Osteoblast (primary cell): ENCODE measurements at regions not wholly inside any gene's neighbourhood (a gene's known extent, or its start where the extent isn't known, plus 50 kb on each side); places are given as distances from the start of the nearest gene placed in this dataset.

ENCODE experiments used
- DNase-seq: peaks from one replicate; pipeline ENCODE4 v3.0.0; 2011; ENCODE audit warnings: low spot score, mixed read lengths; ENCODE audit not compliant: insufficient read length; ENCODE audit errors: missing footprints
- H2AFZ ChIP-seq: 2 replicates; pipeline ENCODE4 v1.6.0; 2011; ENCODE audit warnings: mild to moderate bottlenecking, low read length
- H3K27ac ChIP-seq: 2 replicates; pipeline ENCODE4 v1.5.1; 2011; ENCODE audit warnings: mild to moderate bottlenecking, low read depth, low read length, moderate library complexity
- H3K27me3 ChIP-seq: 2 replicates; pipeline ENCODE4 v1.6.0; 2012; ENCODE audit warnings: mild to moderate bottlenecking, control low read depth, inconsistent platforms, low read length, moderate library complexity; ENCODE audit not compliant: insufficient read depth
- H3K36me3 ChIP-seq: 2 replicates; pipeline ENCODE4 v1.5.1; 2011; ENCODE audit warnings: mild to moderate bottlenecking, low read length, control low read depth, moderate library complexity; ENCODE audit not compliant: insufficient read depth
- H3K4me1 ChIP-seq: 2 replicates; pipeline ENCODE4 v1.5.1; 2011; ENCODE audit warnings: mild to moderate bottlenecking, low read length, control low read depth, moderate library complexity; ENCODE audit not compliant: insufficient read depth
- H3K4me2 ChIP-seq: 2 replicates; pipeline ENCODE4 v1.6.0; 2011; ENCODE audit warnings: mild to moderate bottlenecking, low read length; ENCODE audit not compliant: insufficient read depth
- H3K4me3 ChIP-seq: fragments of 200-600 bp; sonication (generic); 3 replicates; pipeline ENCODE4 v1.5.1; 2012; ENCODE audit warnings: mild to moderate bottlenecking, low read length, inconsistent platforms; ENCODE audit not compliant: insufficient read depth
- H3K79me2 ChIP-seq: 2 replicates; pipeline ENCODE4 v1.6.0; 2012; ENCODE audit warnings: mild to moderate bottlenecking, low read length, control low read depth, inconsistent platforms; ENCODE audit not compliant: insufficient read depth
- H3K9me3 ChIP-seq: 2 replicates; pipeline ENCODE4 v1.5.1; 2011; ENCODE audit warnings: low read depth, low read length, control low read depth
- H4K20me1 ChIP-seq: 2 replicates; pipeline ENCODE4 v1.6.0; 2012; ENCODE audit warnings: mild to moderate bottlenecking, low read length, control low read depth; ENCODE audit not compliant: insufficient read depth
- CTCF ChIP-seq: IDR thresholded peaks from 2 replicates; pipeline ENCODE4 v1.5.1; 2011; ENCODE audit warnings: mild to moderate bottlenecking, low read depth, low read length, moderate library complexity; ENCODE audit errors: extremely low read depth

GRCh38 chr13:30366088-30366487 is 56.2 kb upstream of the UBE2L5 start:
- Histone ChIP-seq H3K9me3 (no peaks in the 10 kb centered on the region), H3K27ac (no peak overlapping the region), H3K4me1 (peaks cover 7% of the 10 kb centered on the region), H3K27me3 (no peaks in the 10 kb centered on the region), H3K4me3 (no peak overlapping the region), H3K79me2 (no peaks in the 10 kb centered on the region), H2AFZ (no peak overlapping the region), H4K20me1 (no peaks in the 10 kb centered on the region), H3K36me3 (no peaks in the 10 kb centered on the region), H3K4me2 (no peak overlapping the region)
- TF ChIP-seq CTCF = no peak
- DNase-seq = no peak

GRCh38 chr13:30367296-30367695 is 55.0 kb upstream of the UBE2L5 start:
- Histone ChIP-seq H2AFZ (no peak overlapping the region), H3K4me1 (peaks cover 13% of the 10 kb centered on the region), H3K4me2 (no peak overlapping the region), H3K27me3 (no peaks in the 10 kb centered on the region), H4K20me1 (no peaks in the 10 kb centered on the region), H3K79me2 (no peaks in the 10 kb centered on the region), H3K4me3 (no peak overlapping the region), H3K27ac (no peak overlapping the region), H3K9me3 (no peaks in the 10 kb centered on the region), H3K36me3 (no peaks in the 10 kb centered on the region)
- no peak for DNase-seq
- no peak for TF ChIP-seq CTCF

- DNase-seq = no peak
- peaks cover 8% of the 10 kb centered on the region for H3K4me1 ChIP-seq
- no peaks in the 10 kb centered on the region for H3K79me2 ChIP-seq
- no peak overlapping the region for H3K4me3 ChIP-seq
- H3K4me2 ChIP-seq = no peak overlapping the region
- peaks cover under 1% of the 10 kb centered on the region for H3K27me3 ChIP-seq
- H4K20me1 ChIP-seq = no peaks in the 10 kb centered on the region
- no peak overlapping the region for H2AFZ ChIP-seq
- H3K9me3 ChIP-seq = no peaks in the 10 kb centered on the region
- no peak overlapping the region for H3K27ac ChIP-seq
- TF ChIP-seq CTCF = no peak
- H3K36me3 ChIP-seq = no peaks in the 10 kb centered on the region
Observed at GRCh38 chr13:30370146-30370545, 52.1 kb upstream of the UBE2L5 start.

GRCh38 chr13:30370916-30371521 is 51.3 kb upstream of the UBE2L5 start:
- no peak for TF ChIP-seq CTCF
- Histone ChIP-seq H4K20me1 (no peaks in the 10 kb centered on the region), H3K79me2 (no peaks in the 10 kb centered on the region), H3K4me1 (peaks cover 6% of the 10 kb centered on the region), H3K27me3 (peaks cover 3% of the 10 kb centered on the region), H3K27ac (no peak overlapping the region), H3K36me3 (no peaks in the 10 kb centered on the region), H2AFZ (no peak overlapping the region), H3K4me2 (no peak overlapping the region), H3K9me3 (no peaks in the 10 kb centered on the region), H3K4me3 (no peak overlapping the region)
- DNase-seq = no peak
